ENCODE measurements at regions not wholly inside any gene's neighbourhood (a gene's known extent, or its start where the extent isn't known, plus 50 kb on each side); places are given as distances from the start of the nearest gene placed in this dataset.

- no peaks in the 10 kb centered on the region; the same call in 1 of the 2 replicates for H3K4me1 ChIP-seq (ENCODE audit: insufficient read depth, low read length)
- H3K27me3 ChIP-seq (ENCODE audit: insufficient read depth, low read length) = no peaks in the 10 kb centered on the region
- 94% methylated on average over 8 of the region's 8 CpGs for WGBS
- H3K9ac ChIP-seq (ENCODE audit: low read depth, low read length) = no peak overlapping the region
- H3K9me3 ChIP-seq (ENCODE audit: insufficient read depth, low read depth, low read length) = no peaks in the 10 kb centered on the region
- H3K27ac ChIP-seq (ENCODE audit: low read depth, low read length) = no peak overlapping the region
- no peaks in the 10 kb centered on the region for H3K36me3 ChIP-seq (ENCODE audit: insufficient read depth, low read length)
- H3K4me3 ChIP-seq (ENCODE audit: low read length) = no peak overlapping the region
Observed at GRCh38 chr1:200248541-200248940, 161.3 kb downstream of the ZNF281 start.

- Histone ChIP-seq H3K9me3 (ENCODE audit: insufficient read depth, low read depth, low read length) (no peaks in the 10 kb centered on the region), H3K9ac (ENCODE audit: low read depth, low read length) (no peak overlapping the region), H3K27me3 (ENCODE audit: insufficient read depth, low read length) (no peaks in the 10 kb centered on the region), H3K4me3 (ENCODE audit: low read length) (no peak overlapping the region), H3K27ac (ENCODE audit: low read depth, low read length) (no peak overlapping the region), H3K4me1 (ENCODE audit: insufficient read depth, low read length) (peaks cover 6% of the 10 kb centered on the region; the same call in 1 of the 2 replicates), H3K36me3 (ENCODE audit: insufficient read depth, low read length) (no peaks in the 10 kb centered on the region)
- 94% methylated on average over 14 of the region's 14 CpGs for WGBS
Observed at GRCh38 chr1:200247518-200247917, 162.3 kb downstream of the ZNF281 start.

GRCh38 chr1:200245473-200245872 is 164.4 kb downstream of the ZNF281 start:
- 92% methylated on average over 7 of the region's 7 CpGs for WGBS
- Histone ChIP-seq H3K9me3 (ENCODE audit: insufficient read depth, low read depth, low read length) (no peaks in the 10 kb centered on the region), H3K36me3 (ENCODE audit: insufficient read depth, low read length) (no peaks in the 10 kb centered on the region), H3K9ac (ENCODE audit: low read depth, low read length) (no peak overlapping the region), H3K4me1 (ENCODE audit: insufficient read depth, low read length) (peaks cover 6% of the 10 kb centered on the region; the same call in 1 of the 2 replicates), H3K27me3 (ENCODE audit: insufficient read depth, low read length) (no peaks in the 10 kb centered on the region), H3K27ac (ENCODE audit: low read depth, low read length) (no peak overlapping the region), H3K4me3 (ENCODE audit: low read length) (no peak overlapping the region)

GRCh38 chr1:200243042-200243437 is 166.8 kb downstream of the ZNF281 start:
- no peak overlapping the region for H3K4me3 ChIP-seq (ENCODE audit: low read length)

GRCh38 chr1:200242110-200243041 is 167.5 kb downstream of the ZNF281 start:
- Histone ChIP-seq H3K36me3 (ENCODE audit: insufficient read depth, low read length) (no peaks in the 10 kb centered on the region), H3K27ac (ENCODE audit: low read depth, low read length) (no peak overlapping the region), H3K9me3 (ENCODE audit: insufficient read depth, low read depth, low read length) (no peaks in the 10 kb centered on the region), H3K4me1 (ENCODE audit: insufficient read depth, low read length) (0 out of 2 replicates have a peak, but pooled peaks cover 6% of the 10 kb centered on the region), H3K9ac (ENCODE audit: low read depth, low read length) (no peak overlapping the region), H3K4me3 (ENCODE audit: low read length) (no peak overlapping the region), H3K27me3 (ENCODE audit: insufficient read depth, low read length) (no peaks in the 10 kb centered on the region)
- 91% methylated on average over 14 of the region's 15 CpGs for WGBS

More at GRCh38 chr1:200243042-200243437, 166.8 kb downstream of the ZNF281 start:
- Histone ChIP-seq H3K9me3 (ENCODE audit: insufficient read depth, low read depth, low read length) (no peaks in the 10 kb centered on the region), H3K27ac (ENCODE audit: low read depth, low read length) (no peak overlapping the region), H3K9ac (ENCODE audit: low read depth, low read length) (no peak overlapping the region), H3K36me3 (ENCODE audit: insufficient read depth, low read length) (no peaks in the 10 kb centered on the region), H3K4me1 (ENCODE audit: insufficient read depth, low read length) (0 out of 2 replicates have a peak, but pooled peaks cover 6% of the 10 kb centered on the region), H3K27me3 (ENCODE audit: insufficient read depth, low read length) (no peaks in the 10 kb centered on the region)
- WGBS = 85% methylated on average over 11 of the region's 11 CpGs

GRCh38 chr1:200240656-200241055 is 169.2 kb downstream of the ZNF281 start:
- H3K9ac ChIP-seq (ENCODE audit: low read depth, low read length) = no peak overlapping the region
- no peaks in the 10 kb centered on the region for H3K9me3 ChIP-seq (ENCODE audit: insufficient read depth, low read depth, low read length)
- 0 out of 2 replicates have a peak, but pooled peaks cover 6% of the 10 kb centered on the region for H3K4me1 ChIP-seq (ENCODE audit: insufficient read depth, low read length)
- WGBS = 89% methylated on average over 9 of the region's 9 CpGs
- no peak overlapping the region for H3K4me3 ChIP-seq (ENCODE audit: low read length)
- H3K27me3 ChIP-seq (ENCODE audit: insufficient read depth, low read length) = no peaks in the 10 kb centered on the region
- H3K27ac ChIP-seq (ENCODE audit: low read depth, low read length) = no peak overlapping the region
- no peaks in the 10 kb centered on the region for H3K36me3 ChIP-seq (ENCODE audit: insufficient read depth, low read length)

- WGBS = 84% methylated on average over 3 of the region's 3 CpGs
Observed at GRCh38 chr1:200238311-200238710, 171.5 kb downstream of the ZNF281 start.

GRCh38 chr1:200237066-200237465 is 172.8 kb downstream of the ZNF281 start:
- no peak overlapping the region for H3K27ac ChIP-seq (ENCODE audit: low read depth, low read length)
- H3K9me3 ChIP-seq (ENCODE audit: insufficient read depth, low read depth, low read length) = no peaks in the 10 kb centered on the region
- 93% methylated on average over 5 of the region's 5 CpGs for WGBS
- no peak overlapping the region for H3K4me3 ChIP-seq (ENCODE audit: low read length)
- peaks cover 5% of the 10 kb centered on the region; the same call in 1 of the 2 replicates for H3K4me1 ChIP-seq (ENCODE audit: insufficient read depth, low read length)
- no peaks in the 10 kb centered on the region for H3K27me3 ChIP-seq (ENCODE audit: insufficient read depth, low read length)
- no peak overlapping the region for H3K9ac ChIP-seq (ENCODE audit: low read depth, low read length)
- H3K36me3 ChIP-seq (ENCODE audit: insufficient read depth, low read length) = no peaks in the 10 kb centered on the region

More at GRCh38 chr1:200238311-200238710, 171.5 kb downstream of the ZNF281 start:
- no peak overlapping the region for H3K4me3 ChIP-seq (ENCODE audit: low read length)
- H3K9me3 ChIP-seq (ENCODE audit: insufficient read depth, low read depth, low read length) = no peaks in the 10 kb centered on the region
- no peaks in the 10 kb centered on the region for H3K36me3 ChIP-seq (ENCODE audit: insufficient read depth, low read length)
- no peaks in the 10 kb centered on the region for H3K27me3 ChIP-seq (ENCODE audit: insufficient read depth, low read length)
- H3K9ac ChIP-seq (ENCODE audit: low read depth, low read length) = no peak overlapping the region
- H3K27ac ChIP-seq (ENCODE audit: low read depth, low read length) = no peak overlapping the region
- peaks cover 10% of the 10 kb centered on the region; the same call in 1 of the 2 replicates for H3K4me1 ChIP-seq (ENCODE audit: insufficient read depth, low read length)

- WGBS = 97% methylated on average over 2 of the region's 2 CpGs
- Histone ChIP-seq H3K27ac (ENCODE audit: low read depth, low read length) (no peak overlapping the region), H3K36me3 (ENCODE audit: insufficient read depth, low read length) (no peaks in the 10 kb centered on the region), H3K9me3 (ENCODE audit: insufficient read depth, low read depth, low read length) (no peaks in the 10 kb centered on the region), H3K4me1 (ENCODE audit: insufficient read depth, low read length) (peaks cover 5% of the 10 kb centered on the region; the same call in 1 of the 2 replicates), H3K4me3 (ENCODE audit: low read length) (no peak overlapping the region), H3K9ac (ENCODE audit: low read depth, low read length) (no peak overlapping the region), H3K27me3 (ENCODE audit: insufficient read depth, low read length) (no peaks in the 10 kb centered on the region)
Observed at GRCh38 chr1:200234938-200235337, 174.9 kb downstream of the ZNF281 start.

GRCh38 chr1:200233393-200233792 is 176.4 kb downstream of the ZNF281 start:
- Histone ChIP-seq H3K4me1 (ENCODE audit: insufficient read depth, low read length) (peaks cover 13% of the 10 kb centered on the region; the same call in 1 of the 2 replicates), H3K27ac (ENCODE audit: low read depth, low read length) (no peak overlapping the region), H3K9ac (ENCODE audit: low read depth, low read length) (no peak overlapping the region), H3K4me3 (ENCODE audit: low read length) (no peak overlapping the region), H3K36me3 (ENCODE audit: insufficient read depth, low read length) (no peaks in the 10 kb centered on the region), H3K9me3 (ENCODE audit: insufficient read depth, low read depth, low read length) (no peaks in the 10 kb centered on the region), H3K27me3 (ENCODE audit: insufficient read depth, low read length) (no peaks in the 10 kb centered on the region)
- 70% methylated on average over 10 of the region's 10 CpGs for WGBS

- no peaks in the 10 kb centered on the region for H3K27me3 ChIP-seq (ENCODE audit: insufficient read depth, low read length)
- H3K27ac ChIP-seq (ENCODE audit: low read depth, low read length) = no peak overlapping the region
- WGBS = no CpG with 5 or more reads among the region's 1 CpG
- H3K9me3 ChIP-seq (ENCODE audit: insufficient read depth, low read depth, low read length) = no peaks in the 10 kb centered on the region
- H3K4me3 ChIP-seq (ENCODE audit: low read length) = no peak overlapping the region
- H3K4me1 ChIP-seq (ENCODE audit: insufficient read depth, low read length) = peaks cover 27% of the 10 kb centered on the region
- no peak overlapping the region for H3K9ac ChIP-seq (ENCODE audit: low read depth, low read length)
- H3K36me3 ChIP-seq (ENCODE audit: insufficient read depth, low read length) = no peaks in the 10 kb centered on the region
Observed at GRCh38 chr1:200231787-200232231, 178.0 kb downstream of the ZNF281 start.
